ENCODE measurements at regions not wholly inside any gene's neighbourhood (a gene's known extent, or its start where the extent isn't known, plus 50 kb on each side); places are given as distances from the start of the nearest gene placed in this dataset.

GRCh38 chr4:123484291-123484926 is 87.8 kb downstream of the SPRY1 start:
- ChIA-PET CTCF (no interaction called here), POLR2A (no interaction called here)
- DNase-seq (ENCODE audit: extremely low spot score): no peak
- TF ChIP-seq CTBP1 (IDR thresholded peaks at IDR 0.05; ENCODE audit: borderline replicate concordance) (no peak), HDGF (IDR thresholded peaks at IDR 0.05; ENCODE audit: borderline replicate concordance) (no peak), SP1 (IDR thresholded peaks at IDR 0.05) (no peak), L3MBTL2 (conservative IDR thresholded peaks at IDR 0.05) (no peak), TARDBP (IDR thresholded peaks at IDR 0.05) (no peak), FOXK2 (IDR thresholded peaks at IDR 0.05) (no peak), ELF4 (IDR thresholded peaks at IDR 0.05) (no peak), NFRKB (IDR thresholded peaks at IDR 0.05) (no peak), SUZ12 (IDR thresholded peaks at IDR 0.05) (no peak), ZNF384 (IDR thresholded peaks at IDR 0.05) (no peak), FOXM1 (IDR thresholded peaks at IDR 0.05; ENCODE audit: borderline replicate concordance) (no peak), BHLHE40 (IDR thresholded peaks at IDR 0.05; ENCODE audit: borderline replicate concordance) (no peak), FOXA1 (IDR thresholded peaks at IDR 0.05) (no peak), LEF1 (IDR thresholded peaks at IDR 0.05; ENCODE audit: borderline replicate concordance) (no peak), ARNT (IDR thresholded peaks at IDR 0.05) (no peak)
- TF ChIP-seq, protein P1, sequence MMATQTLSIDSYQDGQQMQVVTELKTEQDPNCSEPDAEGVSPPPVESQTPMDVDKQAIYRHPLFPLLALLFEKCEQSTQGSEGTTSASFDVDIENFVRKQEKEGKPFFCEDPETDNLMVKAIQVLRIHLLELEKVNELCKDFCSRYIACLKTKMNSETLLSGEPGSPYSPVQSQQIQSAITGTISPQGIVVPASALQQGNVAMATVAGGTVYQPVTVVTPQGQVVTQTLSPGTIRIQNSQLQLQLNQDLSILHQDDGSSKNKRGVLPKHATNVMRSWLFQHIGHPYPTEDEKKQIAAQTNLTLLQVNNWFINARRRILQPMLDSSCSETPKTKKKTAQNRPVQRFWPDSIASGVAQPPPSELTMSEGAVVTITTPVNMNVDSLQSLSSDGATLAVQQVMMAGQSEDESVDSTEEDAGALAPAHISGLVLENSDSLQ (IDR thresholded peaks at IDR 0.05): no peak

DNA sequence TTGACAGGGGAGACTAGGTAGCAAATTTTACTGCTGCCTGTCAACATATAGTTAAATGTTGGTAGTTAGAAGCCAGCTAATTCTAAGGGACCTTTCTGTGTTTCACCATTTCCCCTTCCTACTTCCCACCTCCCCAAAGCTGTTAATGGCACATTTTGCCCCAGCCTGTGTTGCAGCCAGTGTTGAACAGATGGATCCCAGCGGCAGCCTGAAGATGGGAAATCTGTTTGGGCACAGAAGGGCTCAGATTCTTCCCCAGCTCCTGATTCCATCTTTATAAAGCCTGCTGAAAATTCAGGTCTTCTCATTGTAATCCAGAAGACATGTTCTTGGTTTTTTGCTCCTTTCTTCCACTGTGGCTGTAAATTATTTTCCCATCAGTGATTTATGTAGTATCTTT is 89.0 kb downstream of the SPRY1 start:
- ChIA-PET POLR2A (no interaction called here), CTCF (no interaction called here)
- no peak for DNase-seq (ENCODE audit: extremely low spot score)
- TF ChIP-seq HDGF (IDR thresholded peaks at IDR 0.05; ENCODE audit: borderline replicate concordance): no peak
- TF ChIP-seq FOXK2 (IDR thresholded peaks at IDR 0.05): no peak

DNA sequence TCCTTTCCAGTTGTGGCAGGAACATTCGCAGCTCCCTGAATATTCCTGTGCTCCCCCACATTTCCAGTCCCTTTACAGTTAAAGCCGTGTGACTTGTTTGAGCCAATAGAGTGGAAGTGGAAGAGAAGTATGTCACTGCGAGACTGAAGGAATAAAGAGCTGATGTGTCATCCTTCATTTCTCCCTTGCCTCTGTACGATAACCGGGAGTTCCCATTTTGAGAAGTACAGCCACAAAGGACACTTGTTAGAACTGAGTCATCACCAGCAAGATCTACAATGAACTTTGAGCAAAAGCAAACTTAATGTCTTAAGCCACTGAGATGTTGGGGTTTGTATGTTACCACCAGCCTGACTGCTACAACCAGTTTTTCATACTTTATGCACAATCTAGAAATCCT is 92.3 kb downstream of the SPRY1 start:
- no peak for DNase-seq (ENCODE audit: extremely low spot score)

GRCh38 chr4:123495530-123495929 is 98.9 kb downstream of the SPRY1 start:
- ChIA-PET CTCF (no interaction called here), POLR2A (no interaction called here)
- TF ChIP-seq BHLHE40 (IDR thresholded peaks at IDR 0.05; ENCODE audit: borderline replicate concordance) (no peak), TARDBP (IDR thresholded peaks at IDR 0.05) (no peak), NFRKB (IDR thresholded peaks at IDR 0.05) (no peak), HDGF (IDR thresholded peaks at IDR 0.05; ENCODE audit: borderline replicate concordance) (no peak), FOXA1 (IDR thresholded peaks at IDR 0.05) (no peak), LEF1 (IDR thresholded peaks at IDR 0.05; ENCODE audit: borderline replicate concordance) (no peak), ELF4 (IDR thresholded peaks at IDR 0.05) (no peak), CTBP1 (IDR thresholded peaks at IDR 0.05; ENCODE audit: borderline replicate concordance) (no peak), L3MBTL2 (conservative IDR thresholded peaks at IDR 0.05) (no peak), ARNT (IDR thresholded peaks at IDR 0.05) (no peak), FOXM1 (IDR thresholded peaks at IDR 0.05; ENCODE audit: borderline replicate concordance) (no peak)
- no peak for DNase-seq (ENCODE audit: extremely low spot score)

More for the DNA sequence above, 92.3 kb downstream of the SPRY1 start:
- CTCF ChIA-PET: interaction anchor here (0.6 kb wide), 1 partner anchor 106 kb away, joined by 5 read pairs; no protein-coding TSS in a partner anchor
- POLR2A ChIA-PET: no interaction called here
- TF ChIP-seq L3MBTL2 (conservative IDR thresholded peaks at IDR 0.05) (no peak), SUZ12 (IDR thresholded peaks at IDR 0.05) (no peak), ELF4 (IDR thresholded peaks at IDR 0.05) (no peak), TARDBP (IDR thresholded peaks at IDR 0.05) (no peak), NFRKB (IDR thresholded peaks at IDR 0.05) (no peak), CTBP1 (IDR thresholded peaks at IDR 0.05; ENCODE audit: borderline replicate concordance) (no peak), FOXK2 (IDR thresholded peaks at IDR 0.05) (no peak), LEF1 (IDR thresholded peaks at IDR 0.05; ENCODE audit: borderline replicate concordance) (no peak), ZNF384 (IDR thresholded peaks at IDR 0.05) (no peak), HDGF (IDR thresholded peaks at IDR 0.05; ENCODE audit: borderline replicate concordance) (no peak), SP1 (IDR thresholded peaks at IDR 0.05) (no peak), ARNT (IDR thresholded peaks at IDR 0.05) (no peak), FOXM1 (IDR thresholded peaks at IDR 0.05; ENCODE audit: borderline replicate concordance) (no peak)
- TF ChIP-seq, protein P1 (IDR thresholded peaks at IDR 0.05): no peak

- ChIA-PET POLR2A (no interaction called here), CTCF (no interaction called here)
- DNase-seq (ENCODE audit: extremely low spot score): no peak
- TF ChIP-seq FOXA1 (IDR thresholded peaks at IDR 0.05) (no peak), SUZ12 (IDR thresholded peaks at IDR 0.05) (no peak)
These were observed 99.8 kb downstream of the SPRY1 start for GRCh38 chr4:123496421-123496820.

GRCh38 chr4:123497340-123497739 is 100.7 kb downstream of the SPRY1 start:
- DNase-seq (ENCODE audit: extremely low spot score): no peak
- TF ChIP-seq ZNF384 (IDR thresholded peaks at IDR 0.05): no peak
- TF ChIP-seq ARNT (IDR thresholded peaks at IDR 0.05): no peak
- TF ChIP-seq NFRKB (IDR thresholded peaks at IDR 0.05): no peak
- TF ChIP-seq, protein P1 (IDR thresholded peaks at IDR 0.05): no peak
- no peak for TF ChIP-seq LEF1 (IDR thresholded peaks at IDR 0.05; ENCODE audit: borderline replicate concordance)
- TF ChIP-seq SP1 (IDR thresholded peaks at IDR 0.05): no peak
- TF ChIP-seq FOXK2 (IDR thresholded peaks at IDR 0.05): no peak
- TF ChIP-seq HDGF (IDR thresholded peaks at IDR 0.05; ENCODE audit: borderline replicate concordance): no peak
- TF ChIP-seq FOXA1 (IDR thresholded peaks at IDR 0.05): no peak
- no peak for TF ChIP-seq TARDBP (IDR thresholded peaks at IDR 0.05)
- no peak for TF ChIP-seq SUZ12 (IDR thresholded peaks at IDR 0.05)
- no peak for TF ChIP-seq CTBP1 (IDR thresholded peaks at IDR 0.05; ENCODE audit: borderline replicate concordance)
- no peak for TF ChIP-seq ELF4 (IDR thresholded peaks at IDR 0.05)
- TF ChIP-seq BHLHE40 (IDR thresholded peaks at IDR 0.05; ENCODE audit: borderline replicate concordance): no peak
- no peak for TF ChIP-seq FOXM1 (IDR thresholded peaks at IDR 0.05; ENCODE audit: borderline replicate concordance)
- TF ChIP-seq L3MBTL2 (conservative IDR thresholded peaks at IDR 0.05): no peak
- CTCF ChIA-PET: no interaction called here
- POLR2A ChIA-PET: no interaction called here
